DND-41 (cell line): ENCODE measurements at regions not wholly inside any gene's neighbourhood (a gene's known extent, or its start where the extent isn't known, plus 50 kb on each side); places are given as distances from the start of the nearest gene placed in this dataset.

ENCODE experiments used
- ATAC-seq: fragments of 200-7000 bp; cut with Tn5 transposase; 3 replicates; pipeline ENCODE4 v1.9.1; 2021; ENCODE audit warnings: low read depth; ENCODE audit not compliant: insufficient read depth
- DNase-seq: peaks from one replicate; pipeline ENCODE4 v3.0.0-alpha.2; 2020
- H2AFZ ChIP-seq: 2 replicates; pipeline ENCODE4 v1.6.0; 2012; ENCODE audit warnings: low read depth, low read length
- H3K27ac ChIP-seq: 2 replicates; pipeline ENCODE4 v1.5.1; 2012; ENCODE audit warnings: low read length, inconsistent platforms
- H3K27me3 ChIP-seq: fragments of 200-600 bp; sonication (generic); 2 replicates; pipeline ENCODE4 v1.6.0; 2012; ENCODE audit warnings: low read length, mild to moderate bottlenecking, inconsistent platforms; ENCODE audit not compliant: insufficient read depth, poor library complexity
- H3K36me3 ChIP-seq: 2 replicates; pipeline ENCODE4 v1.5.1; 2012; ENCODE audit warnings: low read length, inconsistent platforms; ENCODE audit not compliant: insufficient read depth
- H3K4me1 ChIP-seq: 2 replicates; pipeline ENCODE4 v1.5.1; 2012; ENCODE audit warnings: mild to moderate bottlenecking, low read length; ENCODE audit not compliant: insufficient read depth
- H3K4me2 ChIP-seq: 2 replicates; pipeline ENCODE4 v1.6.0; 2012; ENCODE audit warnings: mild to moderate bottlenecking, moderate library complexity, low read length, inconsistent platforms; ENCODE audit not compliant: insufficient read depth
- H3K4me3 ChIP-seq, 2 experiments: fragments of 200-600 bp in 1 of 2; shearing (Covaris generic) in 1 of 2; 2 replicates each; pipeline ENCODE4 v1.5.1; 2012 to 2016; ENCODE audit warnings: inconsistent platforms in 2 of 2, low read length in 2 of 2, mild to moderate bottlenecking in 2 of 2, low read depth in 1 of 2, moderate library complexity in 1 of 2
- H3K79me2 ChIP-seq: 2 replicates; pipeline ENCODE4 v1.6.0; 2012; ENCODE audit warnings: low read length, inconsistent platforms; ENCODE audit not compliant: insufficient read depth
- H3K9ac ChIP-seq: 2 replicates; pipeline ENCODE4 v1.6.0; 2012; ENCODE audit warnings: low read depth, mild to moderate bottlenecking, inconsistent platforms, low read length, moderate library complexity
- H3K9me3 ChIP-seq: 2 replicates; pipeline ENCODE4 v1.5.1; 2012; ENCODE audit warnings: low read length, moderate library complexity, mild to moderate bottlenecking, inconsistent platforms; ENCODE audit not compliant: insufficient read depth, severe bottlenecking
- H4K20me1 ChIP-seq: 2 replicates; pipeline ENCODE4 v1.6.0; 2012; ENCODE audit warnings: low read length; ENCODE audit not compliant: insufficient read depth
- EZH2 ChIP-seq: IDR thresholded peaks from 3 replicates; pipeline ENCODE4 v1.6.1; 2012; ENCODE audit warnings: borderline replicate concordance, low read depth, mild to moderate bottlenecking, moderate library complexity, low read length, inconsistent platforms; ENCODE audit not compliant: severe bottlenecking
- TF ChIP-seq, protein P1 (sequence below): IDR thresholded peaks from 2 replicates; pipeline ENCODE4 v1.5.1; 2012; ENCODE audit warnings: borderline replicate concordance, low read length, moderate library complexity, mild to moderate bottlenecking; ENCODE audit not compliant: poor library complexity, severe bottlenecking; ENCODE audit errors: extremely low read depth

GRCh38 chrX:22616867-22617266 lies 344.2 kb downstream of the CBLL2 start:
- Histone ChIP-seq H3K9me3 (no peaks in the 10 kb centered on the region), H3K4me3 (no peak overlapping the region), H3K27ac (no peak overlapping the region), H2AFZ (no peak overlapping the region), H3K36me3 (no peaks in the 10 kb centered on the region), H3K27me3 (no peaks in the 10 kb centered on the region), H3K4me1 (no peaks in the 10 kb centered on the region), H3K9ac (no peak overlapping the region), H4K20me1 (no peaks in the 10 kb centered on the region), H3K79me2 (no peaks in the 10 kb centered on the region), H3K4me2 (no peak overlapping the region)
- ATAC-seq = no peak
- DNase-seq = no peak
- TF ChIP-seq, protein P1, sequence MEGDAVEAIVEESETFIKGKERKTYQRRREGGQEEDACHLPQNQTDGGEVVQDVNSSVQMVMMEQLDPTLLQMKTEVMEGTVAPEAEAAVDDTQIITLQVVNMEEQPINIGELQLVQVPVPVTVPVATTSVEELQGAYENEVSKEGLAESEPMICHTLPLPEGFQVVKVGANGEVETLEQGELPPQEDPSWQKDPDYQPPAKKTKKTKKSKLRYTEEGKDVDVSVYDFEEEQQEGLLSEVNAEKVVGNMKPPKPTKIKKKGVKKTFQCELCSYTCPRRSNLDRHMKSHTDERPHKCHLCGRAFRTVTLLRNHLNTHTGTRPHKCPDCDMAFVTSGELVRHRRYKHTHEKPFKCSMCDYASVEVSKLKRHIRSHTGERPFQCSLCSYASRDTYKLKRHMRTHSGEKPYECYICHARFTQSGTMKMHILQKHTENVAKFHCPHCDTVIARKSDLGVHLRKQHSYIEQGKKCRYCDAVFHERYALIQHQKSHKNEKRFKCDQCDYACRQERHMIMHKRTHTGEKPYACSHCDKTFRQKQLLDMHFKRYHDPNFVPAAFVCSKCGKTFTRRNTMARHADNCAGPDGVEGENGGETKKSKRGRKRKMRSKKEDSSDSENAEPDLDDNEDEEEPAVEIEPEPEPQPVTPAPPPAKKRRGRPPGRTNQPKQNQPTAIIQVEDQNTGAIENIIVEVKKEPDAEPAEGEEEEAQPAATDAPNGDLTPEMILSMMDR = no peak
- TF ChIP-seq EZH2 = no peak

DNA sequence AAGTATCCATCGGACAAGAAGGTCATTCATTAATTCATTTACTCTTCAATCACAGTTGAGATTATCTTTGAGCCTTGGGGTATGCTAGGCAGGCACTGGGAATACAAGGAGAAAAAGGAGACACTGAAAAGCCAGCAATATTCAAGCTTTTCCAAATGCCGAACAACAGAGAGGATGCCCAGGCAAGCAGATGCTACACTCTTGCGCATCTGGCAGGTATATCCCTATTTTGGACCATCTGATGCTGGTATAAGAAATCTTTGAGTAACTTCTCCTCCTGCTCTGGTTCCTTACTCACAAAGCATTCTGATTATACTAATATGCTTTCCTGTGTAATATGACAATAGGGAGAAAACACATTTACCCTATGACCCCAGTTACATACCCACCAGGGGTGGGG lies 354.9 kb downstream of the CBLL2 start:
- no peak overlapping the region for H3K27ac ChIP-seq
- no peak for DNase-seq
- ATAC-seq = no peak
- H3K4me1 ChIP-seq = no peaks in the 10 kb centered on the region
- H3K9ac ChIP-seq = no peak overlapping the region
- H3K9me3 ChIP-seq = no peaks in the 10 kb centered on the region
- TF ChIP-seq, protein P1 = no peak
- no peak for TF ChIP-seq EZH2
- no peaks in the 10 kb centered on the region for H3K27me3 ChIP-seq
- H3K4me2 ChIP-seq = no peak overlapping the region
- H4K20me1 ChIP-seq = no peaks in the 10 kb centered on the region
- no peak overlapping the region for H2AFZ ChIP-seq
- no peaks in the 10 kb centered on the region for H3K79me2 ChIP-seq
- H3K4me3 ChIP-seq = no peak overlapping the region
- no peaks in the 10 kb centered on the region for H3K36me3 ChIP-seq

DNA sequence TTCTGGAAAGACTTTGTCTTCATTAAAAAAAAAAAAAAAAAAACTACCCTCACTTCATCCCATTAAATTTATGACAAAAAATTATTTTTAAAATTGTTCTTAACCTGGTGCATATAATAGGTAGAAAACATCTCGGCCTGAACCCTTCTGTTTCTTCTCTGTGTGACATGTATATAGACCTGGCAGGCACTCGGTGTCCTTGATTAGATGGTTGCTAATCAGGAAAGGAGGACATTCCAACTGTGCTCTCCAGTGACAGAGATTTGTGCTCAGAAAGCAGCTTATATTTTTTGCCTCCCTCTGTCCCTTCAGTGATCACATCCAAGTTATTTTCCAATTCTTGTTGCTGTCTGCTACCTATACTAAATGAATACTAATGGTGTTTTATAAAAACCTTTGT lies 355.6 kb downstream of the CBLL2 start:
- H4K20me1 ChIP-seq = no peaks in the 10 kb centered on the region
- ATAC-seq = no peak
- no peaks in the 10 kb centered on the region for H3K79me2 ChIP-seq
- no peak for TF ChIP-seq EZH2
- TF ChIP-seq, protein P1 = no peak
- no peak overlapping the region for H2AFZ ChIP-seq
- H3K4me1 ChIP-seq = no peaks in the 10 kb centered on the region
- H3K9me3 ChIP-seq = no peaks in the 10 kb centered on the region
- H3K36me3 ChIP-seq = no peaks in the 10 kb centered on the region
- H3K4me2 ChIP-seq = no peak overlapping the region
- no peaks in the 10 kb centered on the region for H3K27me3 ChIP-seq
- no peak overlapping the region for H3K27ac ChIP-seq
- H3K9ac ChIP-seq = no peak overlapping the region
- DNase-seq = no peak
- H3K4me3 ChIP-seq = no peak overlapping the region

DNA sequence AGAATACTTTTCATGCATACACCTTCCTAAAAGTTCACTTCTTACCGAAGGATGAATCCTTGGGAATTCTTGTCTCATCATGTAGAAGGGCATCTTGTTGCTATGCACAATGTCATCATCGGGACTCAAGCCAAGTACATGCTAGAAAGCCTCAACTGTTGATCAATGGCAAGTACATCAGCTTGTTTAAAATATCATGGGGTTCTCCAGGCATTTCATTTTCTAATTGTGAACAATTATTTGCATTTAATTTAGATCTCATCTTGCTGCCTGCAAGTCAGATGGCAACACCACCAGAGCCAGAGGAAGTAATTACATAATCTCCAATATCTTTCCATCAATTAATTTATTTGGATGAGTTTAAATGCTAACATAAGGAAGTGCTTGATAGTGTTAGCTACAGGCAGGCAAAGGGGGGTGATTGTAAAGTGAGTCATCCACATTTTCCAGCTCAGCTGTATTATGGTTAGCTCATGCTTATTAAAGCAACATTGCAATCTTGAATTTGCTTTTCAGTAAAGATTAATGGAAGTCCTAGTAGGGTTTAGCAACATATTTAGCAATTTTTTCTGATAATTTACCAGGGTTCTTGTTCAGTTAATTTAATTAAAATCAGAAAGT lies 356.5 kb downstream of the CBLL2 start:
- Histone ChIP-seq H2AFZ (no peak overlapping the region), H3K4me3 (no peak overlapping the region), H3K79me2 (no peaks in the 10 kb centered on the region), H3K36me3 (no peaks in the 10 kb centered on the region), H3K4me2 (no peak overlapping the region), H3K27me3 (no peaks in the 10 kb centered on the region), H3K9me3 (no peaks in the 10 kb centered on the region), H3K27ac (no peak overlapping the region), H4K20me1 (no peaks in the 10 kb centered on the region), H3K9ac (no peak overlapping the region), H3K4me1 (no peaks in the 10 kb centered on the region)
- DNase-seq = no peak
- ATAC-seq = no peak
- TF ChIP-seq EZH2 = no peak
- TF ChIP-seq, protein P1 = no peak
